HepG2 (cell line): ENCODE measurements at regions not wholly inside any gene's neighbourhood (a gene's known extent, or its start where the extent isn't known, plus 50 kb on each side); places are given as distances from the start of the nearest gene placed in this dataset.

Experiments
- ATAC-seq: fragments of 200-7000 bp; cut with Tn5 transposase; 3 replicates; pipeline ENCODE4 v1.9.1; 2020; ENCODE audit warnings: mild to moderate bottlenecking, moderate library complexity
- BruUV-seq: library from RNA; stranded (reverse); fragments of 400-500 nt; replicated peaks from 2 replicates; lab custom pipeline; 2021; lab: Mats Ljungman, UMichigan
- CTCF ChIA-PET: fragments of 300-600 bp; formaldehyde crosslinking; extraction: SDS; loops from one replicate; lab custom pipeline; 2021; ENCODE audit warnings: low total read pairs, inconsistent platforms, low intra/inter-chr PET ratio; lab: Yijun Ruan, JAX
- POLR2A ChIA-PET: fragments of 350-600 bp; sonication (Branson Sonifier 250); formaldehyde crosslinking; loops from one replicate; lab custom pipeline; 2020; ENCODE audit warnings: antibody characterized with exemption, inconsistent platforms; lab: Yijun Ruan, JAX
- DNase-seq: peaks from one replicate; pipeline ENCODE4 v3.0.0-alpha.2; 2015; ENCODE audit warnings: low spot score
- FAIRE-seq: peaks from 3 replicates; lab custom pipeline; 2011; peaks lifted over from hg19 to GRCh38; lab: Jason Lieb, UNC
- H2AFZ ChIP-seq: one replicate; pipeline ENCODE4 v1.6.1; 2011; ENCODE audit warnings: low read length, inconsistent platforms
- H3K27ac ChIP-seq: fragments of 300-600 bp; 3 replicates; pipeline ENCODE4 v1.8.0; 2011; ENCODE audit warnings: mixed run types, mild to moderate bottlenecking, mixed read lengths, low read length, inconsistent platforms; ENCODE audit not compliant: insufficient read depth; ENCODE audit errors: extremely low read length
- H3K27me3 ChIP-seq, 2 experiments: fragments of 200-600 bp in 1 of 2; 2 replicates in 1 of 2; 3 replicates in 1 of 2; pipeline versions ENCODE4 v1.6.0 to v1.8.0; 2011; ENCODE audit warnings: low read length in 2 of 2, mild to moderate bottlenecking in 2 of 2, moderate library complexity in 2 of 2, inconsistent platforms in 1 of 2; ENCODE audit not compliant: insufficient read depth in 2 of 2, control insufficient read depth in 1 of 2
- H3K36me3 ChIP-seq, 2 experiments: fragments of 200-600 bp in 1 of 2; replicated peaks in 1 of 2; 2 replicates in 1 of 2; 3 replicates in 1 of 2; pipeline versions ENCODE4 v1.5.1 to v1.8.0; 2011; ENCODE audit warnings: low read length in 2 of 2, inconsistent platforms in 1 of 2; ENCODE audit not compliant: insufficient read depth in 2 of 2, control insufficient read depth in 1 of 2
- H3K4me1 ChIP-seq: 2 replicates; pipeline ENCODE4 v1.5.1; 2012; ENCODE audit warnings: low read length, inconsistent platforms; ENCODE audit not compliant: insufficient read depth
- H3K4me2 ChIP-seq: 2 replicates; pipeline ENCODE4 v1.6.0; 2011; ENCODE audit warnings: low read depth, low read length, inconsistent platforms
- H3K4me3 ChIP-seq, 3 experiments: fragments of 200-600 bp in 1 of 3; sonication (generic), shearing (Covaris generic) in 1 of 3; replicated peaks in 1 of 3; 2 replicates each; pipeline ENCODE4 v1.5.1; 2011 to 2016; ENCODE audit warnings: low read length in 3 of 3, inconsistent platforms in 2 of 3, low read depth in 2 of 3, mild to moderate bottlenecking in 2 of 3, control low read depth in 1 of 3, mixed read lengths in 1 of 3; ENCODE audit not compliant: insufficient read depth in 1 of 3
- H3K79me2 ChIP-seq: one replicate; pipeline ENCODE4 v1.6.1; 2011; ENCODE audit warnings: low read length, inconsistent platforms; ENCODE audit not compliant: insufficient read depth
- H3K9ac ChIP-seq: 2 replicates; pipeline ENCODE4 v1.6.0; 2011; ENCODE audit warnings: mild to moderate bottlenecking, low read depth, low read length, inconsistent platforms; ENCODE audit not compliant: insufficient read depth
- H3K9me3 ChIP-seq: 2 replicates; pipeline ENCODE4 v1.5.1; 2012; ENCODE audit warnings: mild to moderate bottlenecking, low read length
- H4K20me1 ChIP-seq: 2 replicates; pipeline ENCODE4 v1.6.0; 2011; ENCODE audit warnings: inconsistent platforms, mild to moderate bottlenecking, low read length, moderate library complexity; ENCODE audit not compliant: insufficient read depth
- ARNTL ChIP-seq: sonication (generic); formaldehyde crosslinking; IDR thresholded peaks from 2 replicates; pipeline ENCODE4 v1.4.0; 2020; ENCODE audit warnings: mild to moderate bottlenecking, missing genetic modification reagents
- CHCHD3 ChIP-seq: sonication (generic); formaldehyde crosslinking; IDR thresholded peaks from 2 replicates; pipeline ENCODE4 v1.8.0; 2022; ENCODE audit warnings: mild to moderate bottlenecking, missing genetic modification reagents, moderate library complexity
- PBX2 ChIP-seq: IDR thresholded peaks from 2 replicates; pipeline ENCODE4 v1.6.1; 2016; ENCODE audit warnings: control low read depth
- PHF21A ChIP-seq: sonication (generic); formaldehyde crosslinking; IDR thresholded peaks from 2 replicates; pipeline ENCODE4 v1.5.0; 2020; ENCODE audit warnings: mild to moderate bottlenecking, missing genetic modification reagents
- THAP9 ChIP-seq: sonication (generic); formaldehyde crosslinking; IDR thresholded peaks from 2 replicates; pipeline ENCODE4; 2020; ENCODE audit warnings: missing genetic modification reagents, mild to moderate bottlenecking, borderline replicate concordance
- ZNF816 ChIP-seq: sonication (generic); formaldehyde crosslinking; IDR thresholded peaks from 2 replicates; pipeline ENCODE4 v1.8.0; 2022; ENCODE audit warnings: missing genetic modification reagents, mild to moderate bottlenecking, borderline replicate concordance
- ZNF839 ChIP-seq: sonication (generic); formaldehyde crosslinking; IDR thresholded peaks from 2 replicates; pipeline ENCODE4 v1.4.0; 2020; ENCODE audit warnings: missing genetic modification reagents, mild to moderate bottlenecking, borderline replicate concordance
- ZNF879 ChIP-seq: sonication (generic); formaldehyde crosslinking; IDR thresholded peaks from 2 replicates; pipeline ENCODE4 v1.8.1; 2023; ENCODE audit warnings: missing genetic modification reagents
- WGBS: methylation state at CpG from one replicate; pipeline ENCODE4 v1.1.6; 2017; ENCODE audit warnings: low lambda C conversion rate; 5-methylcytosine and 5-hydroxymethylcytosine counted together
- in situ Hi-C: cut with HindIII; loops from 2 replicates; pipeline ENCODE4 v1.10.0; 2017; ENCODE audit warnings: low pct_unique_long_range_greater_than_20kb; ENCODE audit not compliant: extremely low pct_ligation_motif_present
- intact Hi-C: fragments of 100-400 bp; cut with micrococcal nuclease; formaldehyde crosslinking; loops from one replicate; pipeline ENCODE4 v1.10.0; 2022; ENCODE audit not compliant: unreplicated experiment
- TF ChIP-seq, protein P1 (sequence below): fragments of 450-650 bp; IDR thresholded peaks from 2 replicates; pipeline ENCODE4 v1.6.1; 2016

- ChIA-PET CTCF (no interaction called here), POLR2A (no interaction called here)
- H3K9me3 ChIP-seq: no peaks in the 10 kb centered on the region
- no peak overlapping the region for H3K9ac ChIP-seq
- 50% methylated on average over 5 of the region's 5 CpGs for WGBS
- intact Hi-C loops: no loop called here
- DNase-seq (no peak), FAIRE-seq (no peak), ATAC-seq (no peak)
- no peak overlapping the region for H3K4me3 ChIP-seq
- no peaks in the 10 kb centered on the region for H3K79me2 ChIP-seq
- no peaks in the 10 kb centered on the region for H4K20me1 ChIP-seq
- TF ChIP-seq, protein P1, sequence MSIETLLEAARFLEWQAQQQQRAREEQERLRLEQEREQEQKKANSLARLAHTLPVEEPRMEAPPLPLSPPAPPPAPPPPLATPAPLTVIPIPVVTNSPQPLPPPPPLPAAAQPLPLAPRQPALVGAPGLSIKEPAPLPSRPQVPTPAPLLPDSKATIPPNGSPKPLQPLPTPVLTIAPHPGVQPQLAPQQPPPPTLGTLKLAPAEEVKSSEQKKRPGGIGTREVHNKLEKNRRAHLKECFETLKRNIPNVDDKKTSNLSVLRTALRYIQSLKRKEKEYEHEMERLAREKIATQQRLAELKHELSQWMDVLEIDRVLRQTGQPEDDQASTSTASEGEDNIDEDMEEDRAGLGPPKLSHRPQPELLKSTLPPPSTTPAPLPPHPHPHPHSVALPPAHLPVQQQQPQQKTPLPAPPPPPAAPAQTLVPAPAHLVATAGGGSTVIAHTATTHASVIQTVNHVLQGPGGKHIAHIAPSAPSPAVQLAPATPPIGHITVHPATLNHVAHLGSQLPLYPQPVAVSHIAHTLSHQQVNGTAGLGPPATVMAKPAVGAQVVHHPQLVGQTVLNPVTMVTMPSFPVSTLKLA: peak; percentile 67
- TF ChIP-seq CHCHD3 (CRISPR knock-in tag): no peak
- no peak overlapping the region for H2AFZ ChIP-seq
- H3K4me1 ChIP-seq: no peaks in the 10 kb centered on the region
- no peaks in the 10 kb centered on the region for H3K36me3 ChIP-seq
- BruUV-seq: no TSS peak
- in situ Hi-C loops: no loop called here
- H3K4me2 ChIP-seq: no peak overlapping the region
- no peak overlapping the region for H3K27ac ChIP-seq
- peaks cover 0 to 1% of the 10 kb centered on the region in 2 experiments; a peak in 1 of 5 replicates for H3K27me3 ChIP-seq
These were observed 186.5 kb upstream of the ADO start for GRCh38 chr10:62618054-62618453.

DNA sequence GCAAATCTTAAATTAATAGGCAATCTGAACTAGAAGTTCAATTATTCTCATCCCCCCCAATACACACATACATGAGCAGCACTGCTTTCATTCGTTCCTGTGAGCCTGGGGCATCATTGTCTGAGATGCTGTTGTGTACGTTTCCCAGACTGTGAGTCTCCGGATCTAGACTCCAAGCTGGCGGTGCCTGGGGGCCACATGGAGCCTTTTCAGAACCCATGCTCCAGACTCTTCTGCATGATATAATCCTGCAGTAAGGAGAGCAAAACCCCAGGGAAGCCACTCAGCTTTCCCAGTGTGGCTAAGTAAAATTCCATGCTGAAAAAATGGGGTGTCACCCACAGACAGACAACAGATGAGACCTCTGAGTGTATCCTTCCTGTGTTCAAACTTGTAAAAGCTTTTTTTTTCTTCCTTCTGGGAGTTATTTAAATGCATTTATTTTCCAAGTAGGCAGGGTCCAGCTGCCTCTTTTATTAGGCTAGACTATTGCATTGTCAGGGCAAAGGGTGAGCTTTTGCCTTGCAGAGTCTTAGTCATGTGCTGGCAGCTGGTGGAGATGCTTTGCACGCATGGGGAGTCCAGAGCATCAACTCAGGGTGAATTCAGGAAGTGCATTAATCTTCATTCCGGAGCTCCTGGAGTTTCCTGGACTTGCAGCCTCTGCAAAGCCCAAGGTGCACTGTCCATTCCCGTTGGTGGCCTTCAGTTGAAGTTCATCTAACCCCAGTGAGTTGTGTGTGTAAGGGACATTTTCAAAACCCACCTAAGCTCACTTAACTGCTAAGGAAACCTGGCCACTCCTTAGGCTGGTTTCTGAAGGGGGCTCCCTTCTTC lies 185.7 kb upstream of the ADO start:
- BruUV-seq: no TSS peak
- ATAC-seq (no peak), FAIRE-seq (no peak), DNase-seq (no peak)
- Histone ChIP-seq H3K27ac (no peak overlapping the region), H2AFZ (no peak overlapping the region), H3K9me3 (no peaks in the 10 kb centered on the region), H4K20me1 (no peaks in the 10 kb centered on the region), H3K4me2 (no peak overlapping the region), H3K4me1 (no peaks in the 10 kb centered on the region), H3K36me3 (no peaks in the 10 kb centered on the region), H3K79me2 (no peaks in the 10 kb centered on the region), H3K4me3 (no peak overlapping the region), H3K27me3 (peaks cover 0 to 1% of the 10 kb centered on the region in 2 experiments; a peak in 1 of 5 replicates), H3K9ac (no peak overlapping the region)
- CTCF ChIA-PET: no interaction called here
- 33% methylated on average over 4 of the region's 7 CpGs for WGBS
- intact Hi-C loops (no loop called here), in situ Hi-C loops (no loop called here)
- POLR2A ChIA-PET: no interaction called here
- TF ChIP-seq ARNTL (no peak), PHF21A (CRISPR knock-in tag) (no peak), ZNF879 (CRISPR knock-in tag) (no peak), ZNF816 (no peak), THAP9 (CRISPR knock-in tag) (no peak), ZNF839 (CRISPR knock-in tag) (no peak), PBX2 (no peak)
